Stimulated activated CD8-positive, alpha-beta memory T cell treated with anti-CD3 and anti-CD28 coated beads, Interleukin-2, amount 100 ng/mL, for 48 hours (primary cell): ENCODE measurements at regions not wholly inside any gene's neighbourhood (a gene's known extent, or its start where the extent isn't known, plus 50 kb on each side); places are given as distances from the start of the nearest gene placed in this dataset.

Experiments used
- DNase-seq, 2 donors: peaks; one replicate each; pipeline ENCODE4 v3.0.0-alpha.2; 2020; ENCODE audit warnings: low read depth in 2 of 2

DNA sequence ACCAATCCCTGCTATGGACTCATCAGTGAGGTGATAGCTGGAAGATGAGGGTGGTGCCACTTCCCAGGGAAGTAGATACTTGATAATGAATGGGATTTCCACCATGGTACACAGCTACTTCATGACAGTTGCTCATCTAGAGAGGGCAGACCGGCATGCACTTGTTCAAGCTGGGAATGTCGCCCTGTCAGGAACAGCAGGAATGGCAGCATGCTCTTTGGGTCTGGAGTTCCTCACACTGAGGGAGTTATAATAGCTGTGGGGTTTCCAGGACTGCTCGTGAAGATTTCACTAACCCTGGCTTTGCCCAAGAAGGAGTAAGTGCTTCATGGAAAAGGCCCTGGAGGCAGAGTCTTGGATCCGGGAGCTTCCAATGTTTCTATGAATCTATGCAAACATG, 129.2 kb downstream of the PSMG1 start:
- DNase-seq, result no peak

DNA sequence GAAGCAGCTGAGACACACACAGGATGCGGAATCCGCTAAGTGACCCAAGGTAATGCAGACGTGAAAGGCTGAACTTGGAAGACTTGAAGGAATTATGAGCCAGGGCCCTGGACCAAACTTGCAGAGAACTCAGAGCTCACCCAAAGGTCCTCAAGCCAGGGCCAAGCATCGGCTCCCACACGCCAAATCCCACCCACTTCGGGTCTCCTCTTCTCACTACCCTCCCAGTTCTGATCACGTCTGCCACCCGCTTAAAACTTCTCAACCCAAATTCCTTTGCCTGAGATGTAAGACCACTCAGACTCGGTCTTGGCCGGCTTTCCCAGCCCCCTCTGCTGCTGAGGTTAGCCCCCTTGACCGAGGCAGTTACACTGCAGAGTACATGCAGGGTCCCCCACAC, 130.1 kb downstream of the PSMG1 start:
- DNase-seq, result no peak

DNA sequence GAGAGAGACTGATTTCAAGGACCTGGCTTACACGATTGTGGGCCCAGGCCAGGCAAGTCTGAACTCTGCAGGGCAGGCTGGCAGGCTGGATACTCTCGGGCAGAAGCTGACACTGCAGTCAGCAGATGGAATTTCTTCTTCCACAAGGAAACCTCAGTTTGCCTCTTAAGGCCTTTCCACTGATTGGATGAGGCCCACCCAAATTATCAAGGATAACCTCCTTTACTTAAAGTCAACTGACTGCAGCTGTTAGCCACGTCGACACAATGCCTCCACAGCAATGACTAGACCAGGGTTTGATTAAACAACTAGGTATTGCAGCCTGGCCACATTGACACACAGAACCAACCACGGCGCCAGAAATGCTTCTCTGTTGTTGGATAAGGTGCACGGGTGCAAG, 130.5 kb downstream of the PSMG1 start:
- no peak for DNase-seq

- DNase-seq, result no peak
These were observed 131.7 kb downstream of the PSMG1 start for GRCh38 chr21:39051588-39051949.

DNA sequence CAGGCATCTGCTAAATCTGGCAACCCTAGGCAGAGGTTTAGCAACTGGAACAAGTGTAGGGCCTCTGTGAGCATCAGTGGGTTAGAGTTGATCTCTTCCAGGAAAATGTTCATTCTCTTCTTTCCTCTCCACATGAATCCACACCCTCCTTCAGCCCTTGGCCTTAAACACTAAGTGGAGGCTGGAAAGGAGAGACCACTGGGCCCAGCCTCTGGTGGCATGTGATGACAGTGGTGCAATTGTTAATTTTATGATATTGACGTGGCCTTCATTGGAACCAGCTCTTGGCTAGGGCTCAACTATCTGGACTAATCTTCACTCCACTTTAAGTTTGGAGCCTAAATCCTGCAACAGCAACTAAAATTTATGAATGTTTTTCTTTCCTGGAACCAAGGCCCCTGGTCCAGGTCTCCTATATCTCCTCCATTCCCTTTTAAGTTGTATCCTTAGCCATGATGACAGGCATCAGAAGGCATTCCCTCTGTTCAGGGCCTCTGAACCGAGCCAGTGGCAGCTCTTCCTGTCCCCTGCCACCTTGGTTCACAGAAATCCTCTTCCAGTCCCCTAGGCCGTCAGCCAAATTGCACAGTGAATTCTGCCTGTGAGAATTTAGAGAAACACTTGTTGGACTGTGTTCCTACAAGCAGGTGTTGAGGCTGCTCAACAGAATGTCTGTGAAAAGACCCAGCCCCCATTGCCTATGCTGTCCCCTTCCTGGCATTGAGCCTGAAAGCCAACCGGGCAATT, 132.2 kb downstream of the PSMG1 start:
- DNase-seq, result no peak

DNA sequence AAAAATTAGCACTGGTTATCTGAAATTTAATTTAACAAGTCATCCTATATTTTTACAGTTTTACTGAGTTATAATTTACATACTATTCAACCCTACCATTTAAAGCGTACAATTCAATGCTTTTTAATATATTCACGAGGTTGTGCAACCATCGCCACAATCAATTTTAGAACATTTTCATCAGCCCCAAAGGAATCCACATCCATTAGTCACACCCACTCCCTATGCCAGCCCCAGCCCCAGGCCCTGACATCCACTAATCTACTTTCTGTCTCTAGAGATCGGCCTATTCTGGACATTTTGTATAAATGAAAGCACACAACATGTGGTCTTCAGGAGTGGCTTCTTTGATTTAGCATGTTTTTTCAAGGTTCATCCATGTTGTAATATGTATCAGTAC, 134.7 kb downstream of the PSMG1 start:
- DNase-seq, result no peak

GRCh38 chr21:39048064-39048463, 135.2 kb downstream of the PSMG1 start:
- DNase-seq, result no peak

GRCh38 chr21:39047046-39047445, 136.2 kb downstream of the PSMG1 start:
- DNase-seq, result no peak

- DNase-seq, result no peak
These were observed 136.9 kb downstream of the PSMG1 start for GRCh38 chr21:39046236-39046916.

DNA sequence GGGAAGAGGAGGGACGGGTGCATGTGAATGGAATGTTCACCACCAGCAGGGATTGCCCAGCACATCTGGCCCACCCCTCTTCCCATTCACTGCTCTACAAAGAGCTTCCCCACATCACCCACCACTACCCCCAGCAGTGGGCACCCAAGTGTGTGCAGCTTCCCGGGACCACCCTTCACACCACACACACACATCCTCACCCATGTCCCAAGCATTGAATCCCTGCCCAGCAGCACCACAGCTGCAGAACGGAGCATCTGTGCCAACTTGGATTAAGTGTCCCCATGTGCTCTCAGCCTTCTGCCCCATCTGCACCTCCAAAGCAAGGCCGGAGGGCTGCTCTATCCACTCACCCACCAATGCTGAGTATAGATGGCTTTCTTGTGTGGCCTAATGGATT, 141.4 kb downstream of the PSMG1 start:
- DNase-seq, result no peak

GRCh38 chr21:39040494-39041110, 142.6 kb downstream of the PSMG1 start:
- DNase-seq, result no peak

- DNase-seq, result no peak
These were observed 145.3 kb downstream of the PSMG1 start for GRCh38 chr21:39037807-39038405.

DNA sequence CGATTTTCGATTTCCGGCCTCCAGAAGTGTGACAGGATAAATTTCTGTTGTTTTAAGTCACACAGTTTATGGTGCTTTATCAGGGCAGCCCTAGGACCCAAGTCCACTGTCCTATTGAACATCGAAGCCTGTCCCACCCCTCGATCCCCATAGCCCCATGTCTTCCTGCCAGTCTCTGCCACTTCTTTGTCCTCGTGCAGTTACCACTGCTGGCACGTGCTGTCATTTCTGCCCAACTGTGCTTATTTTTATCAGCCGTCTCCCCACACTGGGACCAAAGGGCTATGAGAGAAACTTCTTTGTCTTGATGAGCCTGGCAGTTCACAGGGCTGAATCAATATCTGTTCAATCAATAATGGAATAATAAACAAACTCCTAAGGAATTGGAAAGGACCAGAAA, 146.7 kb downstream of the PSMG1 start:
- DNase-seq, result no peak

- no peak for DNase-seq
These were observed 148.4 kb downstream of the PSMG1 start for GRCh38 chr21:39034590-39035536.

DNA sequence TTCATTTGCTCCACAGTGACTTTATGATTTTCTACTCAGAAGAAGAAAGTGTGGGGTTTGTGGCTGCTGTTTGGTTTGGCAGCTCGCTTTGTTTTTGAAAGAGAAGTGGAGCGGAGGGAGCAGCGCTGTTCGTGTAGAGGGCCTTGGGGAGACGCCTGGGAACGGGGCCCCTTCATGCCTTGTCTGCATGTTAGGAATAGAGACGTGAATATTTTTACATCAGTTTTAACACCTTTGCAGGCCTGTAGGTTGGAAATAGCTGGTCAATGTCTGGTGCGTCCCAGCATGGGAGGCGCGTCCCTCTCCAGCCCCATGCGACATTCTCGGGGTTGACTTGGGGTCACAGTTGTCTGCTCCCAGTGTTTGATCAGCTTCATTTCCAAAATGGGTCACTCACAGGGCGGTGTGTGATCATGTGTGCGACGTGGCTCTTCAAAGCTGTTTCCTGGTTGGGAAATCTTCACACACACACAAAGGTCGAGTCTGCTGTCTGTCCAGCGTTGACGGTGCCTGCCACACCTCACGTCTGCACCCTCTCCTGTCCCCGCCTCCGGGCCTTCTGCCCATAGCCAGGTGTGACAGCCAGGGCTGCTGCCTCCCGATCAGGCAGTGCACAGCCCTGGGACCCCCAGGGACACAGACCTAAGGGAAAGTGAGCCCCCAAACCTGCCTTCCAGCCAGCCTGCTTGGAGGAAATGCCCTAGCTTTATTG, 149.2 kb downstream of the PSMG1 start:
- no peak for DNase-seq

GRCh38 chr21:39029900-39030884, 153.1 kb downstream of the PSMG1 start:
- DNase-seq, result no peak

- no peak for DNase-seq
These were observed 154.0 kb downstream of the PSMG1 start for GRCh38 chr21:39029086-39029755.

GRCh38 chr21:39025198-39025597, 158.1 kb downstream of the PSMG1 start:
- DNase-seq, result no peak

GRCh38 chr21:39024538-39024937, 158.7 kb downstream of the PSMG1 start:
- no peak for DNase-seq
